Mesenchymal stem cell (in vitro differentiated cells and primary cell): ENCODE measurements at regions not wholly inside any gene's neighbourhood (a gene's known extent, or its start where the extent isn't known, plus 50 kb on each side); places are given as distances from the start of the nearest gene placed in this dataset.

ENCODE experiments used
- DNase-seq: peaks from one replicate; pipeline ENCODE4 v3.0.0-alpha.2; 2013
- H2AFZ ChIP-seq: one replicate; pipeline ENCODE4 v1.6.1; 2013; ENCODE audit warnings: low read depth, mild to moderate bottlenecking, control low read depth, inconsistent platforms, low read length, moderate library complexity
- H2AK5ac ChIP-seq: 2 replicates; pipeline ENCODE4 v1.6.1; 2013; ENCODE audit warnings: low read length, moderate library complexity, mild to moderate bottlenecking, inconsistent platforms; ENCODE audit not compliant: severe bottlenecking
- H2BK120ac ChIP-seq: one replicate; pipeline ENCODE4 v1.6.1; 2013; ENCODE audit warnings: low read depth, mild to moderate bottlenecking, inconsistent platforms, low read length, moderate library complexity
- H2BK12ac ChIP-seq, 2 experiments: one replicate each; pipeline ENCODE4 v1.6.1; 2013; ENCODE audit warnings: inconsistent platforms in 2 of 2, low read length in 2 of 2, mild to moderate bottlenecking in 2 of 2, moderate library complexity in 2 of 2, control low read depth in 1 of 2
- H2BK15ac ChIP-seq: one replicate; pipeline ENCODE4 v1.6.1; 2013; ENCODE audit warnings: mild to moderate bottlenecking, low read depth, inconsistent platforms; ENCODE audit not compliant: poor library complexity, severe bottlenecking
- H2BK5ac ChIP-seq: 2 replicates; pipeline ENCODE4 v1.6.1; 2013; ENCODE audit warnings: low read depth, mild to moderate bottlenecking, low read length, control low read depth, inconsistent platforms; ENCODE audit not compliant: poor library complexity, severe bottlenecking
- H3K14ac ChIP-seq, 2 experiments: one replicate each; pipeline ENCODE4 v1.6.1; 2013; ENCODE audit warnings: inconsistent platforms in 2 of 2, low read length in 2 of 2, control low read depth in 1 of 2, mild to moderate bottlenecking in 1 of 2, moderate library complexity in 1 of 2
- H3K18ac ChIP-seq, 2 experiments: one replicate each; pipeline ENCODE4 v1.6.1; 2013; ENCODE audit warnings: inconsistent platforms in 2 of 2, low read length in 2 of 2, control low read depth in 1 of 2, low read depth in 1 of 2, mild to moderate bottlenecking in 1 of 2
- H3K23ac ChIP-seq, 2 experiments: one replicate each; pipeline ENCODE4 v1.6.1; 2013; ENCODE audit warnings: inconsistent platforms in 2 of 2, low read length in 2 of 2, mild to moderate bottlenecking in 2 of 2, moderate library complexity in 2 of 2, control low read depth in 1 of 2
- H3K27ac ChIP-seq: 2 replicates; pipeline ENCODE4 v1.5.1; 2013; ENCODE audit warnings: mild to moderate bottlenecking, moderate library complexity, low read length, control low read depth, inconsistent platforms; ENCODE audit not compliant: poor library complexity, severe bottlenecking
- H3K27me3 ChIP-seq, 2 experiments: 2 replicates each; pipeline versions ENCODE4 v1.6.1 to v1.7.0; 2013; ENCODE audit warnings: low read length in 2 of 2, mild to moderate bottlenecking in 2 of 2, moderate library complexity in 2 of 2, control low read depth in 1 of 2, inconsistent platforms in 1 of 2; ENCODE audit not compliant: control insufficient read depth in 1 of 2, insufficient read depth in 1 of 2
- H3K36me3 ChIP-seq, 2 experiments: 2 replicates each; pipeline versions ENCODE4 v1.6.1 to v1.7.0; 2013; ENCODE audit warnings: low read length in 2 of 2, control low read depth in 1 of 2, inconsistent platforms in 1 of 2, low read depth in 1 of 2, mild to moderate bottlenecking in 1 of 2; ENCODE audit not compliant: insufficient read depth in 2 of 2, control insufficient read depth in 1 of 2
- H3K4ac ChIP-seq, 2 experiments: one replicate each; pipeline ENCODE4 v1.6.1; 2013; ENCODE audit warnings: inconsistent platforms in 2 of 2, low read length in 2 of 2, mild to moderate bottlenecking in 2 of 2, moderate library complexity in 2 of 2, control low read depth in 1 of 2, low read depth in 1 of 2
- H3K4me1 ChIP-seq: 2 replicates; pipeline ENCODE4 v1.6.1; 2013; ENCODE audit warnings: low read depth, low read length, control low read depth; ENCODE audit not compliant: control insufficient read depth, insufficient read depth
- H3K4me2 ChIP-seq: 2 replicates; pipeline ENCODE4 v1.6.1; 2013; ENCODE audit warnings: low read length, mild to moderate bottlenecking, inconsistent platforms; ENCODE audit not compliant: poor library complexity, severe bottlenecking
- H3K4me3 ChIP-seq, 2 experiments: 2 replicates each; pipeline versions ENCODE4 v1.5.1 to v1.7.0; 2013; ENCODE audit warnings: low read length in 2 of 2, mild to moderate bottlenecking in 2 of 2, control low read depth in 1 of 2, low read depth in 1 of 2; ENCODE audit not compliant: insufficient read depth in 1 of 2
- H3K79me1 ChIP-seq: replicated peaks from 2 replicates; pipeline ENCODE4 v1.6.1; 2013; ENCODE audit warnings: mild to moderate bottlenecking, control low read depth, low read length, inconsistent platforms; ENCODE audit not compliant: poor library complexity, severe bottlenecking
- H3K9ac ChIP-seq: 2 replicates; pipeline ENCODE4 v1.7.0; 2013; ENCODE audit warnings: mild to moderate bottlenecking, low read length, moderate library complexity
- H3K9me3 ChIP-seq: 2 replicates; pipeline ENCODE4 v1.7.0; 2013; ENCODE audit warnings: mild to moderate bottlenecking, low read length; ENCODE audit not compliant: control insufficient read depth
- H4K8ac ChIP-seq: one replicate; pipeline ENCODE4 v1.6.1; 2013; ENCODE audit warnings: inconsistent platforms, mild to moderate bottlenecking, low read length, moderate library complexity
- H4K91ac ChIP-seq: one replicate; pipeline ENCODE4 v1.6.1; 2013; ENCODE audit warnings: mild to moderate bottlenecking, low read length, inconsistent platforms
- WGBS: methylation state at CpG from one replicate; pipeline ENCODE4 v1.1.7; 2013; ENCODE audit warnings: mixed read lengths; 5-methylcytosine and 5-hydroxymethylcytosine counted together

GRCh38 chr3:135691240-135691639 is 274.3 kb upstream of the PPP2R3A start:
- H3K4me2 ChIP-seq = no peak overlapping the region
- WGBS = 57% methylated on average over 1 of the region's 1 CpG
- no peaks in the 10 kb centered on the region for H3K36me3 ChIP-seq
- no peak overlapping the region for H2BK12ac ChIP-seq
- no peak overlapping the region for H2BK5ac ChIP-seq
- H3K9ac ChIP-seq = no peak overlapping the region
- H3K4me3 ChIP-seq = no peak overlapping the region
- H3K4me1 ChIP-seq = no peaks in the 10 kb centered on the region
- H2AFZ ChIP-seq = no peak overlapping the region
- H3K23ac ChIP-seq = no peak overlapping the region
- no peak overlapping the region for H2AK5ac ChIP-seq
- no peaks in the 10 kb centered on the region for H3K79me1 ChIP-seq
- no peaks in the 10 kb centered on the region for H3K9me3 ChIP-seq
- no peak overlapping the region for H4K8ac ChIP-seq
- no peak overlapping the region for H2BK120ac ChIP-seq
- H4K91ac ChIP-seq = no peak overlapping the region
- H3K27ac ChIP-seq = no peak overlapping the region
- H3K14ac ChIP-seq = no peak overlapping the region
- H2BK15ac ChIP-seq = no peak overlapping the region
- H3K4ac ChIP-seq = no peak overlapping the region
- DNase-seq = no peak
- H3K27me3 ChIP-seq = no peaks in the 10 kb centered on the region
- H3K18ac ChIP-seq = no peak overlapping the region

GRCh38 chr3:135694142-135694541 is 271.4 kb upstream of the PPP2R3A start:
- Histone ChIP-seq H2AK5ac (no peak overlapping the region), H4K91ac (no peak overlapping the region), H3K4me2 (no peak overlapping the region), H3K36me3 (no peaks in the 10 kb centered on the region), H3K27ac (no peak overlapping the region), H3K4me1 (no peaks in the 10 kb centered on the region), H4K8ac (no peak overlapping the region), H2BK12ac (no peak overlapping the region), H3K4me3 (no peak overlapping the region), H3K9me3 (peaks cover 3% of the 10 kb centered on the region), H3K4ac (no peak overlapping the region), H2BK15ac (no peak overlapping the region), H2BK120ac (no peak overlapping the region), H3K14ac (peak overlapping the region in 1 of 2 experiments; percentile 48), H2BK5ac (no peak overlapping the region), H3K27me3 (no peaks in the 10 kb centered on the region), H3K79me1 (no peaks in the 10 kb centered on the region), H3K9ac (no peak overlapping the region), H3K18ac (no peak overlapping the region), H2AFZ (no peak overlapping the region), H3K23ac (no peak overlapping the region)
- 28% methylated on average over 1 of the region's 1 CpG for WGBS
- DNase-seq = no peak

- no peak overlapping the region for H3K4me2 ChIP-seq
- no peaks in the 10 kb centered on the region for H3K27me3 ChIP-seq
- H3K9ac ChIP-seq = no peak overlapping the region
- H3K9me3 ChIP-seq = peaks cover 3% of the 10 kb centered on the region
- no peak overlapping the region for H3K4me3 ChIP-seq
- no peak overlapping the region for H2BK120ac ChIP-seq
- no peak overlapping the region for H2AFZ ChIP-seq
- no peak overlapping the region for H3K18ac ChIP-seq
- H3K36me3 ChIP-seq = no peaks in the 10 kb centered on the region
- no peak overlapping the region for H2AK5ac ChIP-seq
- H4K91ac ChIP-seq = no peak overlapping the region
- H2BK15ac ChIP-seq = no peak overlapping the region
- no peak overlapping the region for H3K4ac ChIP-seq
- H3K79me1 ChIP-seq = no peaks in the 10 kb centered on the region
- no peak overlapping the region for H4K8ac ChIP-seq
- no peak overlapping the region for H3K27ac ChIP-seq
- H2BK12ac ChIP-seq = no peak overlapping the region
- H2BK5ac ChIP-seq = no peak overlapping the region
- no peak overlapping the region for H3K14ac ChIP-seq
- H3K23ac ChIP-seq = no peak overlapping the region
- no peaks in the 10 kb centered on the region for H3K4me1 ChIP-seq
- 69% methylated on average over 5 of the region's 5 CpGs for WGBS
- DNase-seq = no peak
Measured at GRCh38 chr3:135699741-135700140, 265.8 kb upstream of the PPP2R3A start.

GRCh38 chr3:135706758-135707375 is 258.7 kb upstream of the PPP2R3A start:
- Histone ChIP-seq H3K4me2 (no peak overlapping the region), H3K27me3 (no peaks in the 10 kb centered on the region)
- WGBS = 77% methylated on average over 3 of the region's 4 CpGs

More at GRCh38 chr3:135706758-135707375, 258.7 kb upstream of the PPP2R3A start:
- Histone ChIP-seq H2AK5ac (no peak overlapping the region), H3K9ac (no peak overlapping the region), H2AFZ (no peak overlapping the region), H4K8ac (no peak overlapping the region), H3K4ac (no peak overlapping the region), H2BK12ac (no peak overlapping the region), H3K14ac (no peak overlapping the region), H2BK15ac (no peak overlapping the region), H3K18ac (no peak overlapping the region), H4K91ac (no peak overlapping the region), H3K4me1 (no peaks in the 10 kb centered on the region), H3K36me3 (no peaks in the 10 kb centered on the region), H3K9me3 (no peaks in the 10 kb centered on the region), H3K79me1 (no peaks in the 10 kb centered on the region), H3K4me3 (no peak overlapping the region), H2BK120ac (no peak overlapping the region), H3K23ac (no peak overlapping the region), H3K27ac (no peak overlapping the region), H2BK5ac (no peak overlapping the region)
- no peak for DNase-seq
